GM12878 (cell line): ENCODE measurements at regions not wholly inside any gene's neighbourhood (a gene's known extent, or its start where the extent isn't known, plus 50 kb on each side); places are given as distances from the start of the nearest gene placed in this dataset.

Experiments
- ATF7 ChIP-seq: fragments of 450-650 bp; IDR thresholded peaks from 2 replicates; pipeline ENCODE4 v1.6.1; 2016; ENCODE audit warnings: low read depth, mild to moderate bottlenecking
- FOXM1 ChIP-seq: IDR thresholded peaks from 2 replicates; pipeline ENCODE4 v1.6.1; 2012; ENCODE audit warnings: low read depth, mild to moderate bottlenecking, inconsistent platforms, low read length, moderate library complexity
- RAD21 ChIP-seq: IDR thresholded peaks from 2 replicates; pipeline ENCODE4 v1.6.1; 2011; ENCODE audit warnings: mild to moderate bottlenecking, low read depth, low read length, moderate library complexity; ENCODE audit not compliant: insufficient read depth

DNA sequence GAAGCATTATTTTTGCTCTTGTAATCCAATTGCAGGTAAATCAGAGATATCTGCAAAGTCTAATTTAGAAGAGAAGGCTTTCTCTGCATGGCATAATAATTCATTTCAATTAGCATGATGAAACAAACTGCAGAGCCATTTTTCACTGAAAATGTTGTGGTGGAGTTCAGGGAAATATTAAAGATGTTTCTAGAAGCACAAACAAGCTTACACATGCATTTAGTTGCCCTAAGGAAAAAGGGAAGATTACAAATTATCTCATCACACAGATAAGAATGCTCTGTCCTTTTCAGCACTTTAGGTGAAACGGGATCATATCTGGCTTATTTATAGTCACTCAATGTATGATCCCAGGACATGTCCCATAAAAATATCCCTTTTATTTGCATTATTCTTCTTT, 252.1 kb upstream of the TANK start:
- TF ChIP-seq RAD21 (no peak), FOXM1 (no peak), ATF7 (no peak)
